Fibroblast of skin of right biceps (primary cell): ENCODE measurements at regions not wholly inside any gene's neighbourhood (a gene's known extent, or its start where the extent isn't known, plus 50 kb on each side); places are given as distances from the start of the nearest gene placed in this dataset.

Experiments used
- DNase-seq: peaks from one replicate; pipeline ENCODE4 v3.0.0-alpha.2; 2013

GRCh38 chr6:152905551-152906299, 77.1 kb downstream of the FBXO5 start:
- DNase-seq = no peak

GRCh38 chr6:152909241-152909640, 73.6 kb downstream of the FBXO5 start:
- DNase-seq = no peak

- no peak for DNase-seq
These were observed 66.8 kb downstream of the FBXO5 start for GRCh38 chr6:152916035-152916434.

- DNase-seq = no peak
These were observed 63.9 kb downstream of the FBXO5 start for GRCh38 chr6:152918991-152919390.

- no peak for DNase-seq
These were observed 62.8 kb downstream of the FBXO5 start for GRCh38 chr6:152920016-152920415.
